Small intestine (tissue), 7 donors: ENCODE measurements at regions not wholly inside any gene's neighbourhood (a gene's known extent, or its start where the extent isn't known, plus 50 kb on each side); places are given as distances from the start of the nearest gene placed in this dataset.
"Not testable (repeated sequence)": the region's sequence is repeated elsewhere in the genome, so short reads cannot be mapped to it uniquely, and the experiment has no call there.

Experiments
- DNase-seq, 2 donors: peaks; one replicate each; pipeline versions ENCODE4 v3.0.0 to v3.0.0-alpha.2; 2013
- FAIRE-seq: peaks from 2 replicates; lab custom pipeline; 2012; peaks lifted over from hg19 to GRCh38; lab: Jason Lieb, UNC
- H3K27ac ChIP-seq, 3 donors: one replicate each; pipeline ENCODE4 v1.5.1; 2013; ENCODE audit warnings: low read length in 2 of 3, mild to moderate bottlenecking in 2 of 3, control low read depth in 1 of 3, inconsistent platforms in 1 of 3, low read depth in 1 of 3, moderate library complexity in 1 of 3
- H3K27me3 ChIP-seq, 3 donors: one replicate each; pipeline ENCODE4 v1.6.1; 2013; ENCODE audit warnings: low read length in 3 of 3, inconsistent platforms in 1 of 3; ENCODE audit not compliant: control insufficient read depth in 3 of 3, insufficient read depth in 3 of 3
- H3K36me3 ChIP-seq, 3 donors: one replicate each; pipeline ENCODE4 v1.6.1; 2013; ENCODE audit warnings: low read length in 3 of 3, inconsistent platforms in 1 of 3, low read depth in 1 of 3, mild to moderate bottlenecking in 1 of 3, moderate library complexity in 1 of 3; ENCODE audit not compliant: control insufficient read depth in 3 of 3, insufficient read depth in 2 of 3
- H3K4me1 ChIP-seq, 3 donors: one replicate each; pipeline ENCODE4 v1.6.1; 2013; ENCODE audit warnings: low read length in 2 of 3, inconsistent platforms in 1 of 3, low read depth in 1 of 3, mild to moderate bottlenecking in 1 of 3, moderate library complexity in 1 of 3; ENCODE audit not compliant: control insufficient read depth in 3 of 3, insufficient read depth in 2 of 3
- H3K4me3 ChIP-seq, 3 donors: one replicate each; pipeline ENCODE4 v1.5.1; 2013; ENCODE audit warnings: low read length in 3 of 3, control low read depth in 1 of 3, inconsistent platforms in 1 of 3, low read depth in 1 of 3, mild to moderate bottlenecking in 1 of 3, moderate library complexity in 1 of 3
- H3K9me3 ChIP-seq, 2 donors: one replicate each; pipeline ENCODE4 v1.6.1; 2013; ENCODE audit warnings: low read depth in 1 of 2, low read length in 1 of 2; ENCODE audit not compliant: control insufficient read depth in 2 of 2, insufficient read depth in 1 of 2
- WGBS, 3 donors: extraction: QIAGEN DNeasy Blood & Tissue Kit; methylation state at CpG; one replicate each; pipeline ENCODE4 v1.1.7; 2013; 5-methylcytosine and 5-hydroxymethylcytosine counted together
- donor health status: healthy with polysubstance abuse.
- donor health status: control.
- donor health status: control.
- donor health status: Bipolar disorder and iron deficiency.
- donor health status: healthy.

DNA sequence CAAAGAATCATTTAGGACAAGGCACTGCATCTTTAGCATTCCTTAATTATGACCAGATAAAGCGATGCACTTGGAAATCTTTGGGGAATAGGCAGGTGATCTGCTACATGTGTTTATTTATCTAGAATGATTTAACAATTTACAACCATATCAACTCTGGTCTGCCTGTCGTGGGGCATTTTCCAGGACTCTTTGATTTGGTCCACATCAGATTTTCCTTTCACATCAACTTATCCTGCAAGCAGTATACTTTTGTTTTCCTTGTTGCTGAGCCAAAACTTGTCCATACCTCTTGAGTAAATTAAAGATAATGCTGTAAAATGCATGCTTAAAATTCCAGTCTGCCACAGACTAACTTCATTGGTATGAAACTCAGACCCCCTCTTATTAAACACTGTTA, 312.4 kb upstream of the TCF4 start:
- DNase-seq, result no peak
- 63 to 69% (median 64%) methylated on average over 2 of the region's 2 CpGs for WGBS, 3 donors
- FAIRE-seq, result no peak
- H3K4me1 ChIP-seq, result no peaks in the 10 kb centered on the region
- no peaks in the 10 kb centered on the region for H3K36me3 ChIP-seq
- H3K27ac ChIP-seq, result no peak overlapping the region
- H3K27me3 ChIP-seq, result no peaks in the 10 kb centered on the region
- H3K4me3 ChIP-seq, result no peak overlapping the region
- H3K9me3 ChIP-seq, result no peaks in the 10 kb centered on the region

DNA sequence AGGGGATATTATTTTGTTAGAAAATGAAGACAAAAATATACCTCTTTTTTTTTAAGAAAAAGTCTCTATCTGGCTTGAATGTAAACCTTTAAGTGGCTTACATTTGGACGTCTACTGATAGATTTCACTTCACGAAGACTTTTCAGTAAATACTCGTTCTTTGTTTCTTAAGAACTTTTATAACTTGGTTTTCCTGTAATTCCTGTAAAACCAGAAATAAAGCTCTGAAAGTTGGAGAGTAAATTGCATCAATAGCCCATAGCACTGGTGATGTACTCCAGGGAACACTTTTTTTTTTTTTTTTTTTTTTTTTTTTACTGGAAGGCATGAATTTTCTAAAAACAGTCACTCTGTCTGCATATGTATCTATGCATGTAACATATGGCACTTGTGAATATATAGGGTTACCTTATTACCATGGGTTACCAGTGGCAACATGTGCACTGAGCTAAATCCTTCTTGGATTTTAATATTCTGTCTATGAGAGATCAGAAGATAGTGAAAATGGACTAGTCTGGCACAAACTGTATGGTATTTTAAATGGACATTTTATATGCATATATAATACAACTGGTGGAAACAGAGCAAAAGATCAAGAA, 309.2 kb upstream of the TCF4 start:
- Histone ChIP-seq H3K9me3 (no peaks in the 10 kb centered on the region), H3K27me3 (no peaks in the 10 kb centered on the region), H3K4me3 (no peak overlapping the region), H3K36me3 (no peaks in the 10 kb centered on the region), H3K27ac (no peak overlapping the region), H3K4me1 (no peaks in the 10 kb centered on the region)
- WGBS, 3 donors, result 85 to 87% (median 86%) methylated on average over 3 of the region's 3 CpGs
- DNase-seq, result no peak
- FAIRE-seq, result no peak

DNA sequence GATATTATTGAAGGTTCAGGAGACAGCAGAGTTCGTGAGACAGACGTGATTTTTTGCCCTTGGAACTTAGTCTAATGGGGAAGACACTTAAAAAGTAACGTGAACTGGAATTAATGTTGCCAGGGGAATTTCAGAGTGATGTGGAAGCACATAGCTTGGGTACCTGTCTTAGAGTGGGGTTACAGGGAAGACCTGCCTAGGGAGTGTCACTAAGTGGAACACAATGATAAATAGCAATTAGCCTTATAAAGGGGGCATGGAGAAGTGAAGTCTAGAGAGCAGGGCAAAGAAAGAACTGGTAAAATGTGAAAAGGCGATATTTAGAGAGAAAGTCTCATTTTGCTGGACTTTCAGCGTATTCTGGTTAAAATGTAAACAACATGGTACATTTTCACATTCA, 306.0 kb upstream of the TCF4 start:
- H3K4me1 ChIP-seq, result no peaks in the 10 kb centered on the region
- 80 to 89% (median 87%) methylated on average over 5 of the region's 5 CpGs for WGBS, 3 donors
- H3K4me3 ChIP-seq, result no peak overlapping the region
- H3K9me3 ChIP-seq, result no peaks in the 10 kb centered on the region
- H3K27ac ChIP-seq, result no peak overlapping the region
- DNase-seq, result no peak
- no peaks in the 10 kb centered on the region for H3K36me3 ChIP-seq
- no peak for FAIRE-seq
- H3K27me3 ChIP-seq, result no peaks in the 10 kb centered on the region

DNA sequence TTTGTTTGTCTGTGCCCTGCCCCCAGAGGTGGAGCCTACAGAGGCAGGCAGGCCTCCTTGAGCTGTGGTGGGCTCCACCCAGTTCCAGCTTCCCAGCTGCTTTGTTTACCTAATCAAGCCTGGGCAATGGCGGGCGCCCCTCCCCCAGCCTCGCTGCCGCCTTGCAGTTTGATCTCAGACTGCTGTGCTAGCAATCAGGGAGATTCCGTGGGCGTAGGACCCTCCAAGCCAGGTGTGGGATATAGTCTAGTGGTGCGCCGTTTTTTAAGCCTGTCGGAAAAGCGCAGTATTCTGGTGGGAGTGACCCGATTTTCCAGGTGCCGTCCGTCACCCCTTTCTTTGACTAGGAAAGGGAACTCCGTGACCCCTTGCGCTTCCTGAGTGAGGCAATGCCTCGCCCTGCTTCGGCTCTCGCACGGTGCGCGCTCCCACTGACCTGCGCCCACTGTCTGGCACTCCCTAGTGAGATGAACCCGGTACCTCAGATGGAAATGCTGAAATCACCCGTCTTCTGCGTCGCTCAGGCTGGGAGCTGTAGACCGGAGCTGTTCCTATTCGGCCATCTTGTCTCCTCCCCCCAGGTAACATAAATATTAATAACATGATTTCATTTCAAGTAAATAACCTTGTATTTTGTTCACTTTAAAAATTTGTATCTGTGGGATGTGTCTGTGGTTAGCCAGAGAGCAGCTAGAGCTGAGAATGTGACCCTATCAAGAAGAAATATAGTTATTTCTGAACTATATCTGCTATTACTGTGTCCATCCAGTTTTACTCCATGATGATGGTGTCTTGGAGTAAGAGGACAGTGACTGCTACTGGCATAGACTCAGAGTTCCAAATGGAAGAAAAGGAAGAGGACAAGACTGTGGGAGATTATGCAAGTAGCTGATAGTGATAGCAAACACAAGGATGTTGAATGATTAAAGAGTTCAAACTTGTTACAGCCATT, 305.1 kb upstream of the TCF4 start:
- not testable (repeated sequence) for FAIRE-seq, H3K9me3 ChIP-seq, H3K27ac ChIP-seq, H3K4me1 ChIP-seq, H3K36me3 ChIP-seq, H3K27me3 ChIP-seq, DNase-seq, H3K4me3 ChIP-seq
- WGBS, 3 donors, result 82 to 87% (median 84%) methylated on average over 24 to 28 of the region's 28 CpGs

DNA sequence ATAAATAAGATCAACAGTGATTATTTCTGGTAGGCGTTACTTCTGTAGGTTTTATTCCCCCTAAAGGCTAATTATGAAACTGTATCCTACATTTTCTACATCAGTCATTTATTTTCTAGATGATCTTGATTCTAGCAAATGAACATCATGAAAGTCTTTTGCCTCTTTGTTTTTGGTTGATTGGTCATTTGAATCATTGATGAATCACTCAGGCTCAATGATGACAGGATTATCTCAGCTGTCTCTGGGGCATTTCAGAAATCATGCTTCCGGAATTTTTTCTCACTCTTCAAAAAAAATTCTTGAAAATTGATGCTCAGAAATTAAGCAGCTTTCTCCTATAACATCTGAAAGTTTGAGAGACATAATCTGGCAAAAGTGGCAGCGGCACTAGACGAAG, 298.9 kb upstream of the TCF4 start:
- FAIRE-seq (no peak), DNase-seq (no peak)
- no peaks in the 10 kb centered on the region for H3K27me3 ChIP-seq

DNA sequence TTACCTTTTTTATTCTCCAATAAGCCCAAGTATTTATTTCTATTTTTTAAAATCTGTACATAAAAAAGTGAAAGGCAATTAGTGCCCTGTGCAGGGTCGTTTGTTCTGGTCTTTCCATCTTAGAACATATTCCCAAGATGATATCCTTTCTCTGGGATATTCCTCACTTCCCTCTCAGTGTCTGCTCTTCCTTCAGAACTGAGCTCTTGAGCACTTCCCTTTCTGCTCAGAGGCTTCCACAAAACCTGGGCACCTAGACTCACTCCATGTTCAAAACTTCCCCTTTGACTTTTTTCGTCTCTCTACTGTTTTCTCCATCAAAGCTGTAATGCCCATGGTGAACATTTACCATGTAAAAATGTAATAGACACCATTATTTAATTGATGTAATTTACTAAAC, 296.5 kb upstream of the TCF4 start:
- DNase-seq (no peak), FAIRE-seq (no peak)
- Histone ChIP-seq H3K4me3 (no peak overlapping the region), H3K36me3 (no peaks in the 10 kb centered on the region), H3K4me1 (no peaks in the 10 kb centered on the region), H3K27me3 (no peaks in the 10 kb centered on the region), H3K9me3 (no peaks in the 10 kb centered on the region), H3K27ac (no peak overlapping the region)
- 30 to 54% (median 31%) methylated on average over 2 of the region's 2 CpGs for WGBS, 3 donors

More for the DNA sequence above, 298.9 kb upstream of the TCF4 start:
- no peak overlapping the region for H3K4me3 ChIP-seq
- H3K36me3 ChIP-seq, result no peaks in the 10 kb centered on the region
- H3K4me1 ChIP-seq, result no peaks in the 10 kb centered on the region
- no peak overlapping the region for H3K27ac ChIP-seq
- no peaks in the 10 kb centered on the region for H3K9me3 ChIP-seq
- WGBS, 3 donors, result 91 to 92% (median 91%) methylated on average over 4 of the region's 4 CpGs

DNA sequence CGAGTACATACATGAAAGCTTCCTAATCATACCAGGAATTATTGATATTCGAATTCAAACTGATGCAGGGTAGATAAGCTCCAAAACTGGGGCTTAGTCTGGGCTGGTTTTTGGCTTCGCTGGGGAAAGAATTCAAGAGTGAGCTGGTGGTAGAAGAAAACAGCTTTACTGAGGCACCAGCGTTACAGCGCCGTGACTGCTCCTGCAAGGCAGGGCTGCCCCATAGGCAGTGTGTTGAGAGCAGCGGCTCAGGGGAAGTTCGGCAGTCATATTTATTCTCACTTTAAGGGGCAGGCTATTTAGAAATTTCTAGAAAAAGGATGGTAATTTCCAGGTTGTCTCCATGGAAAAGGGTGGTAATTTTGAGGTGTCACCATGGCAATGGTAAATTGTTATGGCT, 292.6 kb upstream of the TCF4 start:
- FAIRE-seq, result no peak
- Histone ChIP-seq H3K27me3 (no peaks in the 10 kb centered on the region), H3K27ac (no peak overlapping the region), H3K9me3 (no peaks in the 10 kb centered on the region), H3K4me1 (no peaks in the 10 kb centered on the region), H3K4me3 (no peak overlapping the region), H3K36me3 (no peaks in the 10 kb centered on the region)
- WGBS, 3 donors, result 77 to 88% (median 83%) methylated on average over 8 of the region's 8 CpGs
- no peak for DNase-seq

DNA sequence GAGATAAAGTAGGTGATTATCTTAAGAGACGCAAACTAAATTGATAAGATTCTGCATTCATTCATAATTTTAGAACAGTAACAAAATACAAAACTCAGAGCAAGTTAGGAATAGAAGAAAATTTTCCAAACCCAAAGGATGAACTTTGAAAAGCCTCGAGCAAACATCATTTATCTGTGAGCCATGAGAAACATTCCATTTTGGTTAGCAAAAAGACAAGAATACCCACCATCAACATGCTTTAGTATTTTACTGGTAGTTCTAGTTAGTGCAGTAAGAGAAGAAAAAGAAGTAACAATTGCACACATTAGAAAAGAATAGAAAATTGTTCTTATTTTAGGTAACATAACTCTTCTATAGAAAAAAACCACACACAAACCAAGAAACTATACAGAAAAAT, 291.3 kb upstream of the TCF4 start:
- no peak for FAIRE-seq
- 32 to 70% (median 58%) methylated on average over 2 of the region's 2 CpGs for WGBS, 3 donors

More for the DNA sequence above, 291.3 kb upstream of the TCF4 start:
- Histone ChIP-seq H3K4me1 (peaks cover 0 to 3% (median 0%) of the 10 kb centered on the region in 3 donors), H3K4me3 (no peak overlapping the region), H3K9me3 (no peaks in the 10 kb centered on the region), H3K27me3 (no peaks in the 10 kb centered on the region), H3K27ac (no peak overlapping the region), H3K36me3 (no peaks in the 10 kb centered on the region)
- no peak for DNase-seq
